ENCODE measurements at regions not wholly inside any gene's neighbourhood (a gene's known extent, or its start where the extent isn't known, plus 50 kb on each side); places are given as distances from the start of the nearest gene placed in this dataset.

DNA sequence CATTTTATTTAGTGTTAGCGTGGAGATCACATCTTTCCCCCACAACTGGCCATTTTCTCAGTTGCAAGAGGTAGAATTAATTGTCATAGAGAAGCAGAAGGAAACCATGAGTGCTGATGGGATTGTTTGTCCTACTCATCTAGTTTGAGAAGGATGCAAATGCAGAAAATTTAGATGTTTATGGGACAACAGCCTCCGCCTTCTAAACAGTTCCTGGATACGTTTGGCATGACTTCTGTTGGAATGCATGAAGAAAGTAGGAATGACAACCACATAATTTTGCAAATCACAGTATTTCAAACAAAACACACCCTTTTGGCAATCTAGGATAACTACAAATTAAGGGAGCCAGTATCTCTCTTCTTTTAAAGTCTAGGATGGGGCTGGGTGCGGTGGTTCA lies 240.1 kb upstream of the SUCLG2 start:
- intact Hi-C loops (cut with micrococcal nuclease) = no loop called here
- Mint-ChIP-seq H3K9me3 (peaks cover 8% of the 10 kb centered on the region), H3K27ac (no peak overlapping the region), H3K27me3 (ENCODE audit: insufficient read depth) (peaks cover 1% of the 10 kb centered on the region), H3K36me3 (ENCODE audit: low read depth) (no peaks in the 10 kb centered on the region), H3K4me1 (ENCODE audit: low read depth) (no peaks in the 10 kb centered on the region), H3K4me3 (no peak overlapping the region)
- DNase-seq (ENCODE audit: low spot score) = no peak

DNA sequence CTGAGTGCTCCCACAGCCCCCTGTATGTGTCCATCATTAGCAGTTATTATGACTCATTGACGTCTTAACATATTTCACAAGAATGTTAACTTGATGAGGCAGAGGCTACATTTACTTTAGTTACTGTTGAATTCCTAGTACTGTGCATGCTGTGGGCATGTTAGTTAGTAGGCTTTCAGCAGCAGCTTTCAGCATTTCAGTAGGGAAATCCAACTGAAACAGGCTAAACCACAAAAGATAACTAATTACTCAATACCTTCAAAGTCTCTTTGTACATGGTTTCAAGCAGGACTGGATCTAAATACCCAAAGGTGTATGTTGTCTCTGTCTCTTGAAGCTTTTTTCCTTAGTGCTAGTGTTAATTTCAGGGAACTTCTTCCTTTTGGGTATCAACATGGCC lies 229.9 kb upstream of the SUCLG2 start:
- H3K36me3 Mint-ChIP-seq (ENCODE audit: low read depth) = no peaks in the 10 kb centered on the region
- H3K27ac Mint-ChIP-seq = no peak overlapping the region
- no peaks in the 10 kb centered on the region for H3K27me3 Mint-ChIP-seq (ENCODE audit: insufficient read depth)
- no peak for DNase-seq (ENCODE audit: low spot score)
- intact Hi-C loops (cut with micrococcal nuclease) = no loop called here
- no peak overlapping the region for H3K4me3 Mint-ChIP-seq
- H3K4me1 Mint-ChIP-seq (ENCODE audit: low read depth) = no peaks in the 10 kb centered on the region
- peaks cover 9% of the 10 kb centered on the region for H3K9me3 Mint-ChIP-seq

DNA sequence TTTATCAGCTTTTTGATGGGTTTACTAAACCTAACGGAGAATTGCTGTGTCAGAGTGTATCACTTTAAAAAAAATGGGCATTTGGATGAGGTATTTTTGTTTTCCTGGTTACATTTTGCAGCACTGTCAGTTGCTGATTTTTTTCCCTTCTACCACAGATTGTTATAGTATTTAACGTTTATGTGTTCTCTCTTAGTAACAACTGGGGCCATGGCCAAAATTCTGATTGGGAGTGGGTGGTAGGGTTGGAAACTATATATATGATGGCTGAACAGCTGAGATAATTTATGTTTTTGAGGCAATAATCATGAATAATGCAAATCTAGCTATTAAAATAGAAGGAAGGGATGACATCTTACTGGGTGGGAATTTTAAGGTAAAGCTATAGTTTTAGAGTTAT lies 229.4 kb upstream of the SUCLG2 start:
- intact Hi-C loops (cut with micrococcal nuclease) = no loop called here
- no peak overlapping the region for H3K27ac Mint-ChIP-seq
- no peaks in the 10 kb centered on the region for H3K27me3 Mint-ChIP-seq (ENCODE audit: insufficient read depth)
- no peak overlapping the region for H3K4me3 Mint-ChIP-seq
- no peaks in the 10 kb centered on the region for H3K36me3 Mint-ChIP-seq (ENCODE audit: low read depth)
- peaks cover 7% of the 10 kb centered on the region for H3K9me3 Mint-ChIP-seq
- DNase-seq (ENCODE audit: low spot score) = no peak
- H3K4me1 Mint-ChIP-seq (ENCODE audit: low read depth) = no peaks in the 10 kb centered on the region

DNA sequence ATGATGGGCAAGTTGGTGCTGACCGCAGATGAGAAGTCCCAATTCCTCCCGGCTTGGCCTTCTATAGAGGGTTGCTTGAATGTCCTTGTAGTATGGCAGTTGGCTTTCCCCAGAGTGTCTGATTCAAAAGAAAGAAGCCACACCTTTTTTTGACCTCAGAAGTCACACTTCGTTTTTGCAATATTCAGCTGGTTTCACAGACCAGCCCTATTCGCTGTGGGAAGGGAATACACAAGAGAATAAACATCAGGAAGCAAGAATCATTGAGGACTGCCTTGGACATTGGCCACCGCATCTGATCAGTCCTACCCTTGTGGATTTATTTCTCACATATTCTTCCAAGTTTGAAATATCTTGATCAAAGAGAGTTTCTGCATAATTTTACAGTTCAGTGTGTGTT lies 228.6 kb upstream of the SUCLG2 start:
- H3K27ac Mint-ChIP-seq = no peak overlapping the region
- no peaks in the 10 kb centered on the region for H3K4me1 Mint-ChIP-seq (ENCODE audit: low read depth)
- H3K9me3 Mint-ChIP-seq = peaks cover 4% of the 10 kb centered on the region
- no peak for DNase-seq (ENCODE audit: low spot score)
- intact Hi-C loops (cut with micrococcal nuclease) = no loop called here
- no peak overlapping the region for H3K4me3 Mint-ChIP-seq
- H3K27me3 Mint-ChIP-seq (ENCODE audit: insufficient read depth) = no peaks in the 10 kb centered on the region
- no peaks in the 10 kb centered on the region for H3K36me3 Mint-ChIP-seq (ENCODE audit: low read depth)

DNA sequence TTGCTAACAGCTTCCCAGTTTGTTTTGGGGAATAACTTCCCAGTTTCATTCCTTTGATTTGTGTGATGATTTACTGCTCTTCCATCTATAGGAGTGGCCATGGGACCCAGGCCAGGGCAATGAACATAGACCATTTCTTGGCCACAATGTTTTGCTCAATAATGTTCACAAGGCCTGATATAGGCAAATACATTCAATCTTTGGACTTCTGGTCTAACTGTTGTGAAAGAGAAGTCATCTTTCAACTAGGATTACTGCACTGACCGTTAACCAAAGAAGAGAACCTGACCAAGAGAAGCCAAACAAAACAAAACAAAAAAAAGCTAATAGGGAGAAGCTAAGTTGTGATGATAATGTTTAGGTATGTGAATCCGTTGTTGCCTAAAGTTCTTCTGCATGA lies 221.8 kb upstream of the SUCLG2 start:
- Mint-ChIP-seq H3K4me1 (ENCODE audit: low read depth) (no peaks in the 10 kb centered on the region), H3K27ac (no peak overlapping the region), H3K4me3 (no peak overlapping the region), H3K9me3 (no peaks in the 10 kb centered on the region), H3K27me3 (ENCODE audit: insufficient read depth) (no peaks in the 10 kb centered on the region), H3K36me3 (ENCODE audit: low read depth) (no peaks in the 10 kb centered on the region)
- DNase-seq (ENCODE audit: low spot score) = no peak
- intact Hi-C loops (cut with micrococcal nuclease) = no loop called here

DNA sequence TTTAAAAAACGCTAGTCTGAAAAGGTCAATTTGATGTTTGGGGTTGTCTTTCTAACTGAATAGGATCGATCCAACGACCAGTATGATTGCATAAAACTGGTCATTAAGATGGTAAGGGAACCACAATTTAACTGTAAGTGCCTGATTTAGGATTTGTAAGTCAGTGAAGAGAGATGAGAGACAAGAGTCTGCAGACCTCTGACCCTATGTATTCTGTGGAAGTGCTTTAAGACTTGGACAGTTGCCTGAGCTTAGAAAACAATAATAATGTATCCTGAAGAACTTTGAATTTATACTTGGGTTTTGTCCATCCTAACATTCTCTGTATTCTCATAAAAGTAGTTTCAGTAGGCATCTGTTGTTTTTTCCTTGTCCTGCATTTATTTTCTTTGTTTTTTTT lies 221.4 kb upstream of the SUCLG2 start:
- Mint-ChIP-seq H3K27ac (no peak overlapping the region), H3K27me3 (ENCODE audit: insufficient read depth) (peaks cover 1% of the 10 kb centered on the region), H3K4me1 (ENCODE audit: low read depth) (no peaks in the 10 kb centered on the region), H3K4me3 (no peak overlapping the region), H3K36me3 (ENCODE audit: low read depth) (no peaks in the 10 kb centered on the region), H3K9me3 (no peaks in the 10 kb centered on the region)
- DNase-seq (ENCODE audit: low spot score) = no peak
- intact Hi-C loops (cut with micrococcal nuclease) = no loop called here

DNA sequence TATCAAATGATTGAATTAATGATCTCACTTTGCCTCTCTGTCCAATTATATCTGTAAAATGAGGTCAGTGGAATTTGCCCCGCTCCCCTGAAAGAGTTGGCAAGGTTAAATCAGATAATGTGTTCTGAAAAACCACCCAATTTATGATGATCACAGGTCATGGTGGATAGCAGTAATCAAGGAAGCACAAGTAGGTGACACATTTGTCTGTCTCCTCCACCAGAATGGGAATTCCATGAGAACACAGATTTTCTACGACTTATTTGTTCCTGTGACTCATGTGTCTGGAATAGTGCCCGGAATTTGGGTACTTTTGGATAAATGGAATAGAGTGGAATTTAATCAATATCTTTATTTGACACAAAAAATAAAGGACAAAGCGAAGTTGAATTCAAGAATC lies 220.9 kb upstream of the SUCLG2 start:
- H3K4me3 Mint-ChIP-seq = no peak overlapping the region
- H3K27ac Mint-ChIP-seq = no peak overlapping the region

DNA sequence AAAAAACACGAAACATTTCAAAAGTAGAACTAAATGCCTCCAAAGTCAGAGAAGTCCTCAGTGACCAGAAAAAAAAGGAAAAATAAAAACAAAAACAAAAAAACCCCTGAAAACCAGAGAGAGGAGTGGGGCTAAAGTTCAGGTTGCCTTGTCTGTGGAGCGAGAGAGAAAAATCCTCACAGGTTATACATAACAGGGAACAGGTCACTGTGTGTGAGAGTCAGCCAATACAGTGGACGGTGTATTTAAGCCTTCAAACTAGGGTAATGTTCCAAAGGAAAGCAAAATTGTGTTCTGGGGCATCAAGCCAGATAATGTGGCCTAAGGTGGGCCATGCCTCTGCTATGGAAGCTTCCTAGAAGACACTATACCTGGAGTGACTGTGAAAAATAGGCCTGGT lies 216.1 kb upstream of the SUCLG2 start:
- Mint-ChIP-seq H3K4me3 (no peak overlapping the region), H3K36me3 (ENCODE audit: low read depth) (no peaks in the 10 kb centered on the region), H3K27ac (no peak overlapping the region), H3K9me3 (no peaks in the 10 kb centered on the region), H3K4me1 (ENCODE audit: low read depth) (no peaks in the 10 kb centered on the region), H3K27me3 (ENCODE audit: insufficient read depth) (peaks cover 1% of the 10 kb centered on the region)
- no peak for DNase-seq (ENCODE audit: low spot score)
- intact Hi-C loops (cut with micrococcal nuclease) = no loop called here

More for the DNA sequence above, 220.9 kb upstream of the SUCLG2 start:
- peaks cover 1% of the 10 kb centered on the region for H3K27me3 Mint-ChIP-seq (ENCODE audit: insufficient read depth)
- H3K36me3 Mint-ChIP-seq (ENCODE audit: low read depth) = no peaks in the 10 kb centered on the region
- no peaks in the 10 kb centered on the region for H3K4me1 Mint-ChIP-seq (ENCODE audit: low read depth)
- intact Hi-C loops (cut with micrococcal nuclease) = no loop called here
- DNase-seq (ENCODE audit: low spot score) = no peak
- no peaks in the 10 kb centered on the region for H3K9me3 Mint-ChIP-seq

DNA sequence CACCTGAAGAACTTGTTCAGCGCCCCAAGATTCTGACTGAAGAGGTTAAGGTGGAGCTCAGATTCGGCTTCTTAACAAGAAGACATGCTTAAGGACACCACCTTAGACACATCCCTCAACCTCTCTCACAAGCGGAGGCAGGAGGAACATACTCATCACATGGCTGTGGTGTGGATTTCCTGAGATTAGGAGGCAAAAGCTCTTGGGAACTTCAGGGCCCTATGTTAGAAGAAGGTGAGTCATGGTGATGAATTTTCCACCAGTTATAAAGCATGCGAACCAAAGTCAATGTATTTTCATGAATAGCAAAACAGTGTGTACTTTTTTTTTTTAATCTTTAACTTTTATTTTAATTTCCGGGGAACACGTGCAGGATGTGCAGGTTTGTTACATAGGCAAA lies 212.2 kb upstream of the SUCLG2 start:
- no peaks in the 10 kb centered on the region for H3K36me3 Mint-ChIP-seq (ENCODE audit: low read depth)
- no peaks in the 10 kb centered on the region for H3K9me3 Mint-ChIP-seq
- H3K27me3 Mint-ChIP-seq (ENCODE audit: insufficient read depth) = peaks cover 1% of the 10 kb centered on the region
- DNase-seq (ENCODE audit: low spot score) = no peak
- H3K4me1 Mint-ChIP-seq (ENCODE audit: low read depth) = no peaks in the 10 kb centered on the region
- intact Hi-C loops (cut with micrococcal nuclease) = no loop called here
- H3K4me3 Mint-ChIP-seq = no peak overlapping the region
- H3K27ac Mint-ChIP-seq = no peak overlapping the region

DNA sequence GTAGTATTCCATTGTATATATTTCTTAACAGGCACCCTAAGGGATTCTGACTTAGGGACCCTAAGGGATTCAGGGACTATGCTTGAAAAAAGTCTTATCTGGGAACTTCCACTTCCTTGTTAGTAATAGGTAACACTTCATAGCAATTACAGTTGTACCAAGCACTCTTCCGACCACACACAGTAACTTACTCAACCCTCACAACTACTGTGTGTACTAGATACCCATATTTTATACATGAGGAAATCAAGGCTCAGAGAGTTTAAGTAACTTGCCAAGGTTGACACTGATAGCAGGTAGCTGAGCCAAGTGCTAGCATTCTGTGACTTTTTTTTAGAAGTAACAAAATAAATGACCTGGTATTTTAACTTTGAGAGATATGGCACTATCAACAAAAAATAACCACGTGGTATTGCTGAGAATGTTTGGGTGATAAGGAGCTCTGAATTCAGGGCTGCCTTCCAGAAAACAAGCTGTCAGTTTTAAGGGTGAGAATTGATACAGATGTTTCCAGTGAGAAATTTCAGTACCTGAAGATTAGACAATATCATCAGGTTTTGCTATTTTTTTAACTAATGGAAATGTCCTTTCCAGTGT lies 210.3 kb upstream of the SUCLG2 start:
- Mint-ChIP-seq H3K4me1 (ENCODE audit: low read depth) (no peaks in the 10 kb centered on the region), H3K36me3 (ENCODE audit: low read depth) (no peaks in the 10 kb centered on the region), H3K27me3 (ENCODE audit: insufficient read depth) (no peaks in the 10 kb centered on the region), H3K4me3 (no peak overlapping the region), H3K9me3 (peaks cover 5% of the 10 kb centered on the region), H3K27ac (no peak overlapping the region)
- DNase-seq (ENCODE audit: low spot score) = no peak
- intact Hi-C loops (cut with micrococcal nuclease) = no loop called here

DNA sequence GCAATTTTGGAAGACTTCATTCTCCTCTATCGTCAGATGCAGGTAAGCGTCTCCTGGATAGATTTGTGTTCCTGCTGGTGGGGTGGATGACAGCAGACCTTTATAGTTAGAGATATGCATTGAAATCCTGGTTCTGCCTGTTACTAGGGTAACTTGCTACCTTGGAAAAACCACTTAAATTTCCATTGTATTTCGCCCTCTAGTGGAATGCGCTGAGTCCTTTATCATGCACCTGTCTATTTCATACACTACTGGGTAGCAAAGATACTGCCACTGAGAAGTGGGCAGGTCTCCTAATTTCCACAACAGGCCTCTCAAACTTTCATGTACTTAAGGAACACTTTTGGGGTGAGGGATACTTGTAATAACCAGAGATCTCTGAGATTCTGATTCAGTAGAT lies 209.5 kb upstream of the SUCLG2 start:
- Mint-ChIP-seq H3K27ac (no peak overlapping the region), H3K36me3 (ENCODE audit: low read depth) (no peaks in the 10 kb centered on the region), H3K4me3 (no peak overlapping the region), H3K27me3 (ENCODE audit: insufficient read depth) (no peaks in the 10 kb centered on the region), H3K4me1 (ENCODE audit: low read depth) (no peaks in the 10 kb centered on the region), H3K9me3 (peaks cover 7% of the 10 kb centered on the region)
- DNase-seq (ENCODE audit: low spot score) = no peak
- intact Hi-C loops (cut with micrococcal nuclease) = no loop called here

DNA sequence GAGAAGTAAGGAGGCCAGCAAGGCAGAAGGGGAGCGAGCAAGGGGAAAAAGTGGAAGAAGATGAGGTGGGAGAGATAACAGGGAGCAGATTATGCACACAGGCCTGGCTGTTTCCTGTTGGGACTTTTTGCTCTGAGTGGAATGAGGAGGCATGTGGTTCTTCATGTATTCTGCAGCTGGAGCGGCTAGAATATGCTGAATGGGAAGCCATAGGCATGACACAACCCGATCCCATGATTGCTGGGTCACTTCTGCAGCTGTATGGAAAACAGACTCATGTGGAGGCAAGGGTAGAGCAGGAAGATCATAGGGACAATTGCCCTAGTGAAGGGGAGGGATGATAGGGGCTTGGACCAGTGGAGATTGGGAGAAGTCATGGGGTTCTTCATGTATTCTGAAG lies 206.0 kb upstream of the SUCLG2 start:
- H3K4me3 Mint-ChIP-seq = no peak overlapping the region
- no peak for DNase-seq (ENCODE audit: low spot score)
- no peak overlapping the region for H3K27ac Mint-ChIP-seq
- intact Hi-C loops (cut with micrococcal nuclease) = no loop called here
- no peaks in the 10 kb centered on the region for H3K4me1 Mint-ChIP-seq (ENCODE audit: low read depth)
- H3K36me3 Mint-ChIP-seq (ENCODE audit: low read depth) = no peaks in the 10 kb centered on the region
- H3K27me3 Mint-ChIP-seq (ENCODE audit: insufficient read depth) = no peaks in the 10 kb centered on the region
- peaks cover 7% of the 10 kb centered on the region for H3K9me3 Mint-ChIP-seq

DNA sequence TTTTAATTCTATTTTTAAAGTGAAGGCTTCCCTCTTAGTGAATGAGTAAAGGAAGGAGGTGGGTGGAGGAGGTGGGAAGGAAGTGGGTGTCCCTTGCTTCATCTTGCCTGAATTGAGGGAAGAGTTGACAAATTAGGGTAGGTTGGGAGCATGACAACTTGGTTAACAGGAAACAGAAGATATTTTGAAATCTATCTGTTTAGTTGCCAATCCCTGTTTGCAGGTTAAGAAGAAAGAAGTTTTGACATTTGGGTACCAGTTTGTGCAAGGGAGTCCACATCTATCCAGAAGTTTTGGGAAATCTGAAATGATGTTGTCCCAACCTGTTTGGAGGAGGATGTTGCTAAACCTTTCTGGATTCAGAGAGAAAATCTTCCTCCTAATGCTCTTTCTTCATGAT lies 204.1 kb upstream of the SUCLG2 start:
- H3K4me3 Mint-ChIP-seq = no peak overlapping the region
- H3K4me1 Mint-ChIP-seq (ENCODE audit: low read depth) = no peaks in the 10 kb centered on the region
- no peaks in the 10 kb centered on the region for H3K36me3 Mint-ChIP-seq (ENCODE audit: low read depth)

DNA sequence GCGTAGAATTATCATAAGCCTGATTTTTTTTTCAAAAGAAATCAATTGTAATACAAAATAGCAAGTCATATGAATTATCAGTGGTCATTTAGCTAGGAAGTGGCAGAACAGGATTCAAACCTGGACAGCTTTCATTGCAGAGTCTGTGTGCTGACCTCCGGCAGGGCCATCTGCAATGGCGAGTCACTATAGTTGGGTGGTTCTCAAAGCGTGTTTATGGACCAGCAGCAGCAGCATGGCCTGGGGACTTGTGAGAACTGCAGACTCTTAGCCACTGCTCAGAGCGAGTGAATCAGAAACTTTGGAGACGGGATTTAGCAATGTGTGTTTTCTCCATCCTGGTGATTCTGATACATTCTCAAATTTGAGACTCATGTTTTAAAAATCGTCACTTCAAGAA lies 202.3 kb upstream of the SUCLG2 start:
- peaks cover 7% of the 10 kb centered on the region for H3K9me3 Mint-ChIP-seq
- no peak overlapping the region for H3K4me3 Mint-ChIP-seq
- no peak overlapping the region for H3K27ac Mint-ChIP-seq
- no peaks in the 10 kb centered on the region for H3K36me3 Mint-ChIP-seq (ENCODE audit: low read depth)
- intact Hi-C loops (cut with micrococcal nuclease) = no loop called here
- no peaks in the 10 kb centered on the region for H3K27me3 Mint-ChIP-seq (ENCODE audit: insufficient read depth)
- no peaks in the 10 kb centered on the region for H3K4me1 Mint-ChIP-seq (ENCODE audit: low read depth)
- DNase-seq (ENCODE audit: low spot score) = no peak

More for the DNA sequence above, 204.1 kb upstream of the SUCLG2 start:
- no peaks in the 10 kb centered on the region for H3K27me3 Mint-ChIP-seq (ENCODE audit: insufficient read depth)
- peaks cover 7% of the 10 kb centered on the region for H3K9me3 Mint-ChIP-seq
- DNase-seq (ENCODE audit: low spot score) = no peak
- no peak overlapping the region for H3K27ac Mint-ChIP-seq
- intact Hi-C loops (cut with micrococcal nuclease) = no loop called here
